ENCODE measurements at regions not wholly inside any gene's neighbourhood (a gene's known extent, or its start where the extent isn't known, plus 50 kb on each side); places are given as distances from the start of the nearest gene placed in this dataset.

- ATAC-seq: no peak
Measured at GRCh38 chr22:26974914-26975803, 317.8 kb downstream of the MIAT start.

DNA sequence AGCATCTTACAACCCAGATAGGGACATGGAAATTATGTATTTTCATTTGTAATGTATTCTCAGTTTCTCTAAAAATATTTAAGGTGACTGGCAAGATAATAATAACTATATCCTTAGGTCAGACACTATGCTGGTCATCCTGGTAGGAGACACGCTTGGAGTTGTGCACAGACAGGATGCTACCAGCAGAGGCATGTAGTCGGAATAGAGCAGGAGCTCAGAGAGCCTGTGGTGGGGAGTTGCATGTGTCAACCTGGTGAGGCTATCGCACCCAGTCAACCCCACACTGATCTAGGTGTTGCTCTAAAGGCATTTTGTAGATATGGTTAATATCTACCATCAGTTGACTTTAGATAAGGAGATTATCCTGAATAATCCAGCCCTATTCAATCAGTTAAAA is 318.5 kb downstream of the MIAT start:
- ATAC-seq: no peak

DNA sequence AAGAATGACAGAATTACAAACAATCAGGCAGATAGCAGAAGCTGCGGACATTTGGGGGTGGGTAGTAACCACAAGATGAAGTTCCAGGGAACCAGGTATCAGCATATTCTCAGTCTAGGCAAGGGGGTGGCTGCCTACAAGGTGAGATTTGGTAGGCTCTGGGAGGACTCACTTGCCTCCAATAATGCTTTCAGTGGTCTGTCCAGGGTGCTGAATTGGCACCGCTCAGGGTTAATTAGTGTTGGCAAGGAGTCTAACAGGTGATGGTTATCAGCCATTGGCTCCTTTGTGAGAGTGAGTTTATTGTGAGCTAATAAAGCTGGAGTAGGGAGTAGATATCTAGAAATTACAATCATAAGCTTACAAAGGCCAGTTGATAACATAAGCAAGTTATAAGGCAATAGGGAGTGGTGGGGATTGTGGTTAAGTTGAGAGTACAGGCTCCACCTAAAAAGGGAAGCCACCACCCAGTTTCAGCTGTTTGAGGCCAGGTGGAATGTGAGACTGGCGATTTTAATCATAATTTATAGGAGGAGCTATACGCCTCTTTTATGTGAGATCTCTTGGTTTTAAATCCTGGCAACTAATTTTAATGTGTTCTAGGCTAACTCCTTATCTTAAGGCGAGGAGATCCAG is 320.5 kb downstream of the MIAT start:
- ATAC-seq: no peak

GRCh38 chr22:26979294-26979693 is 321.9 kb downstream of the MIAT start:
- ATAC-seq: no peak

GRCh38 chr22:26981111-26981510 is 323.7 kb downstream of the MIAT start:
- ATAC-seq: no peak

DNA sequence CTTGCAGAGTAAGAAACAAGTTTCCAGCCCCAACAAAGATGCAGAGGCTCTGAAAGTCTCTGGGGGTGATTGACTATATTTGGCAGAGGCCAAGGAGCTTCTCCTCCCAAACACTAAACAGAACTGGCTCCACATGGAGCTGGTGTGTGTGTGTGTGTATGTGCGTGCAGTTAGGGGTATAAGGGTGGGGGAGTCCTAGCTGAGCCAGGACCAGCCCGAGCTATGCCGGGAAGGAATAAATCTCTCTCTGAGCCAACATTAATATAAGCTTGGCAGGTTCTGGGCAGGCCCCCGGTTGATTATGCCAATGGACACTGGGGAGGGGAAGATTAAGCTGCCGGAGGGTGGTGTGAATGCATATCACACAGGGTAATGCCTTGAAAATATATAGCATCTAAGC is 324.2 kb downstream of the MIAT start:
- ATAC-seq: no peak

GRCh38 chr22:26983311-26983710 is 325.9 kb downstream of the MIAT start:
- no peak for ATAC-seq

DNA sequence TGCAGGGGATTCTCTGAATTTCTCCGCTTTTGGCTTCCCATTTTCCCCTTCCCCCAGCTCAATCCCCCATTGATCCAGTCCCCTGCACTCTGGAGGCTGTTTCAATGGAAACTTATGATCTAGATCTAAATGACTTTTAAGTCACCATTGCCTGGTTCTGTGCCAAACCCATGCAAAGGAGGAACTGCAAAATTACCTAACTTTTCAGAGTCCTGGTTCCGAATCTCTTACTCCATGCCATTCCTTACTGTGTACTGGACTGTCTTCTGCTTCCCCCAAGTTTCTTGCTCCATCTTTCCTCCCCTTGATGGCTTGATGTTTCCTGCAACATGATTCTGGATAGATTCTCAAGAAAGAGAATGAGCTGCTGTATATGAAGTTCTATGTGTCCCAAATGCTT is 327.8 kb downstream of the MIAT start:
- no peak for ATAC-seq

DNA sequence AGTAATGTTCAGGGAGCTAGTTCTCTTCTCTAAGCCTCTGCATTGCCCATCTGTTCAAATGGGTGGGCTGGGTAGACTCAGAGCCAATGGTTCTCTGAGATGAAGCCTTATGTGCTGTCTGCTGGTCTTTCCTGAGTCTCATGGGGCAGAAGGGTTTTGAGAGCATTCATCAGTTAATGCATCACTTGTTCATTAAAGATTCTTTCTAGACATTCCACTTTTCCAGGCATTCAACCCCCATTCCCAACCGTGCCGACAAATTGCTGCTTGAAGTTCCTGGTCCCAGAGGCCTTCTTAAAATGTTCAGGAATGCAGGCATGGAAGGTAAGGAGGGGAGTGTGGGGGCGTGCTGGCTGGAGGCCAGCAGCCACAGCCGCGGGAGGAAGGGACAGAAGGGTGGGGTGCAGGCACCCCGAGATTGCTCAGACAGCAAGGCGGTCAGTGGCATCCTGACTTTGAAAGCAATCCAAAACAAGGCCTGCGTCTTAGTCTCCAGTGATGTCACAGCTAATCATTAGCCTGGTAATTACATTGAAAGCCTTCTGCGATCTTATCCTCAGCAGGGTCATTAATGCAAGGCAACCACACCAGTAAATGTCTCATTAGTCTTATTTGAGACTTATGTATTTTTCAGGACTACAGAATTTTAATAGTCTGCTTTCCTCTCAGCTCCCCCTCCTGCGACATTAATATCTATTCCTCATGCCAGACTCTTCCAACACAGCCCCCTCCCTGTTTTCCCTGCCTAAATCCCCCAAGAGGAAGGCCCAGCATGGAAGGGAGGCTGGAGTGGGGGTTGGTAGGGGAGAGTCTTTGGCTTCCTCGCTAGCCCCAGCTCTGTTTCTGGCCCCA is 328.8 kb downstream of the MIAT start:
- no peak for ATAC-seq

GRCh38 chr22:26986884-26987283 is 329.5 kb downstream of the MIAT start:
- no peak for ATAC-seq

DNA sequence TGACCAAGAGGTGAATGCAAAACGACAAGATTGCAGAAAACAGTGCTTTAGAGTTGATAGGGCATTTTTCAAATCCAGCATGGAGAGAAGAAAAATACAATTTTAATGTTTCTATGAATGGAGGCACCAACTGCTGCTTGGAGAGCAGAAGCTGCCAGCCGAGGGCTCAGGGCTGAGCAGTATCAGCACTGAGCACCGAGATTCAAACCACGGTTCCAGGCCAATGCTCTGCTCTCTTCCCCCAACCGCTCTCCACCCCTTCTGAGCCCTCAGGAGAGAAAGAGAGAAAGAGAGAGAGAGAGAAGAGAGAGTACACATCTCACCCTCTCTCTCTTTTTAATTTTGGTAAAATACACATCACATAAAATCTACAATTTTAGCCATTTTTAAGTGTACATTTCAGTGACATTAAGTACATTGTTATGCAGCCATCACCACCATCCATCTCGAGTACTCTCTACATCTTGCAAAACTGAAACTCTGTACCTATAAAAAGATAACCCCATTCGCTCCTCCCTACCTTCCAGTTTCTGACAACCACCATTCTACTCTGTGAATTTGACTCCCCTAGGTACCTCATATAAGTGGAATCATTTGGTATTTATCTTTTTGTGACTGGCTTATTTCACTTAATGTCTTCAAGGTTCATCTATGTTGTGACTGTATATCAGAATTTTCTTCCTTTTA is 333.3 kb downstream of the MIAT start:
- no peak for ATAC-seq

DNA sequence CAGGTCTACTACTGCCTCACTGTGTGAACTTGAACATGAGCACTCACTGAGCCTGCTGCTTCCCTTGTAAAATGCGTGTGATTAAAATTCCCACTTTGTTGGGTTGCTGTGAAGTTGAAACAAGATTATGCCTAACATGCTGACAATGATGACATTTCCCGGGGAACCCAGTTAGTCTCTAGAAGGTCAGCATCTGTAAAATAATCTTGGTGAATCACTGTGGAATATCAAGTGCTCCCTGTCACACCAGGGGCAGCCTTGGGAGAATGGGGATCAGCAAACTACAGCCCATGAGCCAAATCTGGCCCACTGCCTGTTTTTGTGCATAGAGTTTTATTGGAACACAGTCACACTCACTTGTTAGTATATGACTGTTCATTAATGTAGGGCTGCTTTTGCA is 335.2 kb downstream of the MIAT start:
- ATAC-seq: no peak

DNA sequence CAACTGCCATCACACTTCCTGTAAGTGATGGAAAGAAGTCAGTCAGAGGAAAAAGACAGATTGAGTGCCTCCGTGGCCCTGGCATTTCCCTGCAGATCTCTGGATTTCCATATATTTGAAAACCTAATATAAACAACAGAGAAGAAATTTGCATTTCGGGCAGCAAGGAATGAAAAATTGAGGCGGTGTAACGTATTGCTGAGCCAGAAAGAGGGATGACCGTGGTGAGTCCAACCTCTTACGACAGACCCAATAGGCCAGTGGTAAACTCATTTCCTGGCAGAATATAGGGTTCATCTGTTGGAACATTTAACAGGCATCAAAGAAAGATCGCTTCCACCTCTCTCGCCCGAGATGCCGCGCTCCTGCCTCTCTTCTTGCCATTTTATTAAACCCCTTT is 336.5 kb downstream of the MIAT start:
- no peak for ATAC-seq

DNA sequence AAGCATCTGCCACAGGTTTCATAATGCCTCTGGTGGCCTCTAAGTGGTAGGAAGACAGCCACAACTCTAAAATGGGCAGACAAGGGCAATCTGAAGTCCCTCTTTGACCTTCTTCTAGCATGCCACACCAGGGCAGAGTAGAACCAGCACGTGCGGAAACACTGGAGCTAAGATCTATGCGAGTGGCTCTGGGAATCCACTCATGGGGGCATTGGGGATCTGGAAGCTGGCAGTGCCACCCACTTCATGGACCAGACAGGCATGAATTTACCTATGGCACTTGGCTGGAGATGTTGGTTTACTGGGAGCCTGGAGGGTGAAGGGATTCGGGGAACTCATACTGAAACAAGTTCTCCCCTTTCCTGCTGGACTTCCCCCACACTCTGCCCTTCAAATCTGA is 337.4 kb downstream of the MIAT start:
- no peak for ATAC-seq

GRCh38 chr22:26995235-26995634 is 337.8 kb downstream of the MIAT start:
- ATAC-seq: no peak

- no peak for ATAC-seq
Measured at GRCh38 chr22:26996154-26996553, 338.8 kb downstream of the MIAT start.

DNA sequence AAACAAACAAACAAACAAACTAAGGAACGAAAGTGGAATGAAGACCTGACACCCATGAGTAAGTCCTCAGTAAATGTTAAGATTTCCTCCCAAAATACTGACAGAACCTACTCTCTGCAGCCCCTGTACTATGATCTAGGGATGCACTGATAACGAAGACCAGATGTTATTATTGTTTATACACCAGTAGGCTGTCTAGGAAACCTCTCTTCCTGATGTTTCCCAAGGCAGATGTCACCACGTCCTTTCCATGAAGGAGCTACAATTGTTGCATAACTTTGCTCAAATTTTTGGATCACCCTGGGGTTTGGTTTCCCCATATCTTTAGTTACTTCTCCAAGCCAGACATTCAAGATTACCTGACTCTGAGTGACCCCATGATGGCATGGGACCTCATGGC is 340.7 kb downstream of the MIAT start:
- ATAC-seq: no peak

DNA sequence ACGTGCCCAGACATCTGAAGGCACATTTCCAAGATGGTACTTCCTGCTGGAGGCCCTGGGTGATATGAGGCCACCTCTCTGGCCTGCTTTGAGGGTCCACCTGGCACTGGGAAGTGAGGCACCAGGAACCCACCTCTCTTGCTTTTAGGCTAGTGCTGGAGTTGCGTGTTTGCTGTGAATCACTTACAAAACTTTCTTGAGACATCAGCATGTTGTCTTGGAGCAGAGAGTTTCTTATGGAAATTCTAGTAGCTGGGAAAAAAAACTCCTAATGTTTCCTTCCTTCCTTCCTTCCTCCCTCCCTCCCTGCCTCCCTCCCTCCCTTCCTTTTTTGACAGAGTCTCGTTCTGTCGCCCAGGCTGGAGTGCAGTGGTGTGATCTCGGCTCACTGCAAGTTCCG is 341.3 kb downstream of the MIAT start:
- no peak for ATAC-seq

- no peak for ATAC-seq
Measured at GRCh38 chr22:27003297-27003696, 345.9 kb downstream of the MIAT start.

- no peak for ATAC-seq
Measured at GRCh38 chr22:27004434-27004833, 347.0 kb downstream of the MIAT start.

GRCh38 chr22:27008454-27008853 is 351.1 kb downstream of the MIAT start:
- no peak for ATAC-seq

GRCh38 chr22:27011133-27011532 is 353.7 kb downstream of the MIAT start:
- no peak for ATAC-seq

DNA sequence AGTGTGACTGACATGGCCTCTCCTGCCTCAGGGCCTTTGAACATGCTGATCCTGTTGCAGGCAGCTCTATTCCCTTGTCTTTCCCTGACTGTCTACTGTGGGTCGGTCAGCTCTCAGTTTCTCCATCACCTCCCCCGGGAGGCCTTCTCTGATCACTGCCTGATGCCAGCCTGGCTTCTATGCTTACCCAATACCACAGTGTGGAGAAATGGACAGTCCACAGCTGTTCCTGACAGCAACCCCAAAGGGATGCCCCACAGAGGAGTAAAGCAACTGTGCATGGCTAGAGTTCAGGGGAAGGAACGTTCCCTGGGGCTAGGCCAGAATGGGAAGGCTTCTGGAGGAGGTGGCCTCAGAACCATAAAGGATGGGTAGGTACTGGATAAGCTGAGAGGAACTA is 354.3 kb downstream of the MIAT start:
- ATAC-seq: no peak
